NT2/D1 (cell line): ENCODE measurements at regions not wholly inside any gene's neighbourhood (a gene's known extent, or its start where the extent isn't known, plus 50 kb on each side); places are given as distances from the start of the nearest gene placed in this dataset.

Source experiments
- YY1 ChIP-seq: IDR thresholded peaks from 2 replicates; pipeline ENCODE4 v1.6.1; 2011; ENCODE audit not compliant: insufficient read length, insufficient read depth
- ZNF274 ChIP-seq: IDR thresholded peaks from 2 replicates; pipeline ENCODE4 v1.6.1; 2011; ENCODE audit warnings: mild to moderate bottlenecking, low read depth, low read length

- TF ChIP-seq YY1 (no peak), ZNF274 (no peak)
Measured at GRCh38 chr7:69162931-69163670, 435.2 kb upstream of the AUTS2 start.
